Activated naive CD8-positive, alpha-beta T cell treated with anti-CD3 and anti-CD28 coated beads, Interleukin-2, amount 10 ng/mL, durations not matched to agents 7 days and 5 days (primary cell): ENCODE measurements at regions not wholly inside any gene's neighbourhood (a gene's known extent, or its start where the extent isn't known, plus 50 kb on each side); places are given as distances from the start of the nearest gene placed in this dataset.
"Not testable (repeated sequence)": the region's sequence is repeated elsewhere in the genome, so short reads cannot be mapped to it uniquely, and the experiment has no call there.

Source experiments
- ATAC-seq: fragments of 150-1000 bp; cut with Tn5 transposase; one replicate; pipeline ENCODE4 v1.10.0; 2021; ENCODE audit warnings: low read depth, moderate library complexity
- POLR2A ChIA-PET: fragments of 350-600 bp; sonication (Branson Sonifier 250); formaldehyde crosslinking; loops from one replicate; lab custom pipeline; 2021; ENCODE audit warnings: antibody characterized with exemption; lab: Charles Lee
- DNase-seq: peaks from one replicate; pipeline ENCODE4 v3.0.0; 2021
- H3K27ac Mint-ChIP-seq: one replicate; pipeline ENCODE4 v1.8.0; 2022; ENCODE audit warnings: mild to moderate bottlenecking, mixed read lengths
- H3K27me3 Mint-ChIP-seq: one replicate; pipeline ENCODE4 v1.8.0; 2022; ENCODE audit warnings: mild to moderate bottlenecking, moderate library complexity, mixed read lengths
- H3K36me3 Mint-ChIP-seq: one replicate; pipeline ENCODE4 v1.8.0; 2021; ENCODE audit warnings: mild to moderate bottlenecking, mixed read lengths
- H3K4me1 Mint-ChIP-seq: one replicate; pipeline ENCODE4 v1.8.0; 2021; ENCODE audit warnings: mixed read lengths
- H3K4me3 Mint-ChIP-seq: one replicate; pipeline ENCODE4 v1.8.0; 2022; ENCODE audit warnings: mild to moderate bottlenecking, moderate library complexity, mixed read lengths
- H3K9me3 Mint-ChIP-seq: one replicate; pipeline ENCODE4 v1.8.0; 2021; ENCODE audit warnings: mixed read lengths

- Mint-ChIP-seq H3K27ac (no peak overlapping the region), H3K4me3 (peak overlapping the region; percentile 19)
- POLR2A ChIA-PET = no interaction called here
Observed at GRCh38 chrX:17987783-17988182, 126.7 kb upstream of the RAI2 start.

DNA sequence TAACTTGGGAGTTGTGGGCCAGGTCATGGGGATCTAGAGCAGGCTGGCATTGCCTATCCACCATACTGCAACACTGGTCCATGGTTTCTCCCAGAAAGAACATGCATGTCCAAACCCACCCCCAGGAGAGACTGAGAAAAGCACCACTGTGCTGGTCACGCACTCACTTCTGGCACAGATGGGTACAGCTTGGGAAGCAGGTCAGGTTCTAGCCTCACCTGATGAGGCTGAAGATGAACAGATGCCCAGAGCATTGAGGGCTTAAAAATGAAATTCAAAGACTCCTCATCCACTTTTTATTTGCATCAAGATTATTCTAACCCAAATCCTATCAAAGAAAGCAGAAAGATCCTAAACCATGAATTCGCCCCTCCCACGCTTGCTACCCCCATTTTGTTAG, 125.9 kb upstream of the RAI2 start:
- ATAC-seq (no peak), DNase-seq (no peak)
- Mint-ChIP-seq H3K27ac (no peak overlapping the region), H3K4me3 (no peak overlapping the region), H3K36me3 (no peaks in the 10 kb centered on the region), H3K4me1 (peaks cover 9% of the 10 kb centered on the region), H3K27me3 (peaks cover 2% of the 10 kb centered on the region), H3K9me3 (peaks cover 2% of the 10 kb centered on the region)
- POLR2A ChIA-PET = no interaction called here

More at GRCh38 chrX:17987783-17988182, 126.7 kb upstream of the RAI2 start:
- H3K9me3 Mint-ChIP-seq = peaks cover 2% of the 10 kb centered on the region
- no peaks in the 10 kb centered on the region for H3K36me3 Mint-ChIP-seq
- H3K27me3 Mint-ChIP-seq = peaks cover 5% of the 10 kb centered on the region
- peaks cover 9% of the 10 kb centered on the region for H3K4me1 Mint-ChIP-seq
- ATAC-seq = peak; percentile 76
- no peak for DNase-seq

DNA sequence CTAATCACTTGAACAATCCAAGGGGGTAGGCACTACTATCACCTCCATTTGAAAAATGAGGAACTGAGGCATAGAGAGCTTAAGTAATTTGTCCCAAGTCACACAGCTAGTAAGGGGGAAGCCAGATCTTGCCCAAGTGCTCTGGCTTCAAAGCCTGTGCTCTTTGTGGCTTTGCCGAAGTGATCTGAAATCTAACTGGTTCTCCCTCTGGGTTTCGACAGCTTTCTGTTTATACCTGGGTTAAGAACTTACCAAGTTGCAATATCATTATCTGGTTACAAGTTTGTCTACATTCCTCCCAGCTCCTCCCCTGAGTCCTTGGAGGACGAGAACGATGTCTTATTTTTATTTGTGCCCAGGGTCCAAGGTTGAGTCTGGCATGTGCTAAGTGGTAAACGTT, 125.3 kb upstream of the RAI2 start:
- Mint-ChIP-seq H3K27ac (no peak overlapping the region), H3K36me3 (no peaks in the 10 kb centered on the region), H3K4me1 (peaks cover 9% of the 10 kb centered on the region), H3K27me3 (peaks cover 2% of the 10 kb centered on the region), H3K4me3 (no peak overlapping the region), H3K9me3 (peaks cover 2% of the 10 kb centered on the region)
- ATAC-seq (no peak), DNase-seq (no peak)
- POLR2A ChIA-PET = no interaction called here

DNA sequence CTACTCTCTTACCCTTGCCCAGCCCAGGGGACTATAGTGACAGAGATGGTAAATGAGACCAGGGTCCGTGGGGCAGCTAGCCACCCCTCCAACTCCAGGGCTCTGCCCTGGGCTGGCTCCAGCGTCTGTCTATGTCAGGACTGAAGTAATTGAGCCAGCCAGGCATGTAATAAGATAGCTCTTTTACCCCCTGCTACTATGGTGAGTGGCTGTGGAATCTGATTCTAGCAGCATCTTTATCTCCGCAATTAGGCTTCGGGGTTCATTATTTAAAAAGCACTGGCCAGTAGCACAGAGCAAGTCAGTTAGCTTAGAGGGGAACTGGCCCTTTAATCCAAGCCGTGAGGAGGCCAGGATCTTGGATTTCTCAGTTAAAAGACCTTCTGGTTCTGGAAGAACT, 123.3 kb upstream of the RAI2 start:
- Mint-ChIP-seq H3K4me1 (peaks cover 9% of the 10 kb centered on the region), H3K27me3 (no peaks in the 10 kb centered on the region), H3K36me3 (no peaks in the 10 kb centered on the region), H3K27ac (no peak overlapping the region), H3K9me3 (peaks cover 2% of the 10 kb centered on the region), H3K4me3 (no peak overlapping the region)
- POLR2A ChIA-PET = no interaction called here
- ATAC-seq (no peak), DNase-seq (no peak)

- Mint-ChIP-seq H3K4me3 (no peak overlapping the region), H3K27ac (no peak overlapping the region), H3K36me3 (no peaks in the 10 kb centered on the region), H3K27me3 (no peaks in the 10 kb centered on the region), H3K4me1 (peaks cover 9% of the 10 kb centered on the region), H3K9me3 (peaks cover 2% of the 10 kb centered on the region)
- ATAC-seq = no peak
- POLR2A ChIA-PET = no interaction called here
- DNase-seq = no peak
Observed at GRCh38 chrX:17983389-17983788, 122.3 kb upstream of the RAI2 start.

DNA sequence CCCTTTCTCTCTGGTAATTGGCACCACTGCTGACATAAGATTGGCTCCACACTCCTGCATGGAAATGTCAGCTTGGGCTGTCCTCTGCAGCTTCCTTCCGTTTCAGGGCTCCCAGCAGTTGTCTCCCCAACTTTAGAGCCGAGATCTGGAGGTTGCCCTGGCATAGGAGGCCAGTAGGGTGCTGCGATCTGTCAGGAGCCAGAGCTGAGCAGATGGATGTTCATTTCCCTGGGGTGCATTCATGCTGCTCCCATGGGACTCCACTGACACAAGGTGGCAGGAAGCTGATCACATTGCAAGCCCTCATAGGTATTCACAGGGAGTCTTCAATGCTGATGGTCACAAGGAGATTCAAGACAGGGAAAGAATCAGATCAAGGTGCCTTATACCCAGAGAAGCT, 116.6 kb upstream of the RAI2 start:
- H3K4me3 Mint-ChIP-seq = no peak overlapping the region
- ATAC-seq = no peak

DNA sequence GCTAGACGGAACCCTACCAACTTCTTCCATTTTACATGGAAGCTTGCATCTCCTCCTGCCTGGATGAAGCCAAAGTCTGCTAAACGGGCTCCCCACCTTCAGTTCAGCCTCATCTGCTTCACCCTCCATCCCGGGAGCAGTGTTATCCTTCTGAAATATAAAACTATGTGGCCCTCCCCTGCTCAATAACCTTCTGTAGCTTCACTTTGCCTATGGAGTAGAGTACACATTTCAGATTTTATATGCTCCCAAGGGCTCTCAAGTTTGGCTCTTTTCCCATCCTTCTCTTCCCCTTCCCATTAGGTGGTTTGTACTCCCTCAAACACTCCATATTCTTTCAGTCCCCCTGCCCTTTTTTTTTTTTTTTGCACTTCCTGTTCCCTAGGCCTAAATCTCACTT, 115.9 kb upstream of the RAI2 start:
- Mint-ChIP-seq H3K4me3 (no peak overlapping the region), H3K4me1 (no peaks in the 10 kb centered on the region), H3K36me3 (no peaks in the 10 kb centered on the region), H3K27ac (no peak overlapping the region), H3K9me3 (no peaks in the 10 kb centered on the region), H3K27me3 (no peaks in the 10 kb centered on the region)
- POLR2A ChIA-PET = no interaction called here
- no peak for DNase-seq
- ATAC-seq = no peak

More for the DNA sequence above, 116.6 kb upstream of the RAI2 start:
- Mint-ChIP-seq H3K9me3 (no peaks in the 10 kb centered on the region), H3K27ac (no peak overlapping the region), H3K36me3 (no peaks in the 10 kb centered on the region), H3K27me3 (no peaks in the 10 kb centered on the region), H3K4me1 (no peaks in the 10 kb centered on the region)
- DNase-seq = no peak
- POLR2A ChIA-PET = no interaction called here

- H3K27ac Mint-ChIP-seq, POLR2A ChIA-PET, H3K9me3 Mint-ChIP-seq, DNase-seq, H3K36me3 Mint-ChIP-seq, H3K4me1 Mint-ChIP-seq, ATAC-seq, H3K4me3 Mint-ChIP-seq, H3K27me3 Mint-ChIP-seq: not testable (repeated sequence)
Observed at GRCh38 chrX:17975349-17975748, 114.3 kb upstream of the RAI2 start.

GRCh38 chrX:17968367-17968766, 107.3 kb upstream of the RAI2 start:
- POLR2A ChIA-PET = no interaction called here

GRCh38 chrX:17967888-17968287, 106.8 kb upstream of the RAI2 start:
- H3K27ac Mint-ChIP-seq = no peak overlapping the region

More at GRCh38 chrX:17968367-17968766, 107.3 kb upstream of the RAI2 start:
- Mint-ChIP-seq H3K4me1 (no peaks in the 10 kb centered on the region), H3K36me3 (no peaks in the 10 kb centered on the region), H3K27me3 (peaks cover 3% of the 10 kb centered on the region), H3K9me3 (no peaks in the 10 kb centered on the region), H3K27ac (no peak overlapping the region), H3K4me3 (no peak overlapping the region)
- no peak for DNase-seq
- ATAC-seq = no peak

GRCh38 chrX:17964871-17965270, 103.8 kb upstream of the RAI2 start:
- DNase-seq (no peak), ATAC-seq (no peak)
- POLR2A ChIA-PET = no interaction called here
- no peaks in the 10 kb centered on the region for H3K9me3 Mint-ChIP-seq
- H3K36me3 Mint-ChIP-seq = no peaks in the 10 kb centered on the region
- H3K4me3 Mint-ChIP-seq = no peak overlapping the region
- H3K27me3 Mint-ChIP-seq = peaks cover 3% of the 10 kb centered on the region
- H3K27ac Mint-ChIP-seq = no peak overlapping the region
- no peaks in the 10 kb centered on the region for H3K4me1 Mint-ChIP-seq

More at GRCh38 chrX:17967888-17968287, 106.8 kb upstream of the RAI2 start:
- Mint-ChIP-seq H3K27me3 (peaks cover 3% of the 10 kb centered on the region), H3K4me3 (no peak overlapping the region), H3K4me1 (no peaks in the 10 kb centered on the region), H3K36me3 (no peaks in the 10 kb centered on the region), H3K9me3 (no peaks in the 10 kb centered on the region)
- no peak for ATAC-seq
- no peak for DNase-seq
- POLR2A ChIA-PET = no interaction called here

DNA sequence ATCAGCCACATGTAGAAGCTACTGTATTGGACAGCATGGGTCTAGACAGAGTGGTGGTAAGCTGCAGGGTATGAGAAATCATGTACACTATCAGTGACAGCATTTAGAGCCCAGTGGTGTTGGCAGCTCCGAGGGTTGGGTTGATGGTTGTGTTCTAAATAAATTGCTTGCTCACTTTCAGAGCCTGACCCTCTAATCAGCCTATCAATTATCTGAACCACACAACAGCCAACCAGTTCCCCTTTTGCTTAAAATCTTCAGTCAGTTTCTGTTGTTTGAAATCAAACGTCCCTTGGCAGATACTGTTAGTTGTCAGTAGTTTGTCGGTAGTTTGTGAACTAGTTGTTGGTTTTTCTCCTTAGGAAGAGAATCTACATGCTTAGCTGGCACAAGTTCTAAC, 99.8 kb upstream of the RAI2 start:
- POLR2A ChIA-PET = no interaction called here
- Mint-ChIP-seq H3K27ac (no peak overlapping the region), H3K9me3 (no peaks in the 10 kb centered on the region), H3K36me3 (no peaks in the 10 kb centered on the region), H3K4me1 (no peaks in the 10 kb centered on the region), H3K4me3 (no peak overlapping the region), H3K27me3 (peaks cover 3% of the 10 kb centered on the region)
- ATAC-seq = no peak
- DNase-seq = no peak

GRCh38 chrX:17944833-17945497, 83.9 kb upstream of the RAI2 start:
- Mint-ChIP-seq H3K9me3 (no peaks in the 10 kb centered on the region), H3K4me3 (no peak overlapping the region), H3K27ac (no peak overlapping the region), H3K4me1 (no peaks in the 10 kb centered on the region), H3K36me3 (no peaks in the 10 kb centered on the region), H3K27me3 (no peaks in the 10 kb centered on the region)
- POLR2A ChIA-PET = no interaction called here
- no peak for ATAC-seq
- no peak for DNase-seq

GRCh38 chrX:17941171-17941570, 80.1 kb upstream of the RAI2 start:
- H3K36me3 Mint-ChIP-seq, H3K4me1 Mint-ChIP-seq, ATAC-seq, H3K27ac Mint-ChIP-seq, POLR2A ChIA-PET, H3K4me3 Mint-ChIP-seq, H3K9me3 Mint-ChIP-seq, DNase-seq, H3K27me3 Mint-ChIP-seq: not testable (repeated sequence)
